SK-MEL-5 (cell line): ENCODE measurements at regions not wholly inside any gene's neighbourhood (a gene's known extent, or its start where the extent isn't known, plus 50 kb on each side); places are given as distances from the start of the nearest gene placed in this dataset.

ENCODE experiments used
- DNase-seq: peaks from one replicate; pipeline ENCODE4 v3.0.0-alpha.2; 2016; ENCODE audit warnings: low read depth, low spot score
- in situ Hi-C: cut with HindIII; loops from 2 replicates; pipeline ENCODE4 v1.10.0; 2016; ENCODE audit warnings: low sequenced_read_pairs, high pct_unique_total_duplicates, low pct_unique_long_range_greater_than_20kb

- in situ Hi-C loops = no loop called here
These were observed 180.6 kb upstream of the STXBP5 start for GRCh38 chr6:147023581-147023980.

GRCh38 chr6:147029923-147030322 is 174.3 kb upstream of the STXBP5 start:
- DNase-seq = no peak
- in situ Hi-C loops = no loop called here

More at GRCh38 chr6:147023581-147023980, 180.6 kb upstream of the STXBP5 start:
- DNase-seq = no peak

GRCh38 chr6:147033267-147033666 is 170.9 kb upstream of the STXBP5 start:
- in situ Hi-C loops = no loop called here
- no peak for DNase-seq

- in situ Hi-C loops = no loop called here
- DNase-seq = no peak
These were observed 168.3 kb upstream of the STXBP5 start for GRCh38 chr6:147035886-147036285.

GRCh38 chr6:147037881-147038280 is 166.3 kb upstream of the STXBP5 start:
- in situ Hi-C loops = no loop called here
- DNase-seq = no peak

GRCh38 chr6:147040121-147040910 is 163.9 kb upstream of the STXBP5 start:
- DNase-seq = no peak
- in situ Hi-C loops = no loop called here

GRCh38 chr6:147042679-147043078 is 161.5 kb upstream of the STXBP5 start:
- in situ Hi-C loops = no loop called here
- DNase-seq = no peak

GRCh38 chr6:147043994-147044477 is 160.2 kb upstream of the STXBP5 start:
- in situ Hi-C loops = no loop called here
- no peak for DNase-seq

- in situ Hi-C loops = no loop called here
These were observed 157.9 kb upstream of the STXBP5 start for GRCh38 chr6:147046141-147046877.

GRCh38 chr6:147048930-147049329 is 155.3 kb upstream of the STXBP5 start:
- DNase-seq = no peak
- in situ Hi-C loops = no loop called here

More at GRCh38 chr6:147046141-147046877, 157.9 kb upstream of the STXBP5 start:
- DNase-seq = peak; percentile 6

- in situ Hi-C loops = no loop called here
- no peak for DNase-seq
These were observed 150.8 kb upstream of the STXBP5 start for GRCh38 chr6:147053311-147053921.

- DNase-seq = no peak
These were observed 150.1 kb upstream of the STXBP5 start for GRCh38 chr6:147054158-147054557.

GRCh38 chr6:147054871-147055270 is 149.3 kb upstream of the STXBP5 start:
- DNase-seq = no peak
- in situ Hi-C loops = no loop called here

More at GRCh38 chr6:147054158-147054557, 150.1 kb upstream of the STXBP5 start:
- in situ Hi-C loops = no loop called here

- in situ Hi-C loops = no loop called here
- no peak for DNase-seq
These were observed 148.3 kb upstream of the STXBP5 start for GRCh38 chr6:147055821-147056392.

GRCh38 chr6:147057188-147057587 is 147.0 kb upstream of the STXBP5 start:
- in situ Hi-C loops = no loop called here

GRCh38 chr6:147057705-147058342 is 146.4 kb upstream of the STXBP5 start:
- in situ Hi-C loops = no loop called here
- DNase-seq = no peak

More at GRCh38 chr6:147057188-147057587, 147.0 kb upstream of the STXBP5 start:
- no peak for DNase-seq

GRCh38 chr6:147058786-147059385 is 145.3 kb upstream of the STXBP5 start:
- in situ Hi-C loops = no loop called here
- no peak for DNase-seq
